NCI-H2171 (cell line): ENCODE measurements at regions not wholly inside any gene's neighbourhood (a gene's known extent, or its start where the extent isn't known, plus 50 kb on each side); places are given as distances from the start of the nearest gene placed in this dataset.
A peak's percentile ranks its signal among the peaks of the same experiment; 100 is the strongest.

Experiments
- DNase-seq: peaks from one replicate; lab custom pipeline; 2025; lab: John Stamatoyannopoulos, UW

DNA sequence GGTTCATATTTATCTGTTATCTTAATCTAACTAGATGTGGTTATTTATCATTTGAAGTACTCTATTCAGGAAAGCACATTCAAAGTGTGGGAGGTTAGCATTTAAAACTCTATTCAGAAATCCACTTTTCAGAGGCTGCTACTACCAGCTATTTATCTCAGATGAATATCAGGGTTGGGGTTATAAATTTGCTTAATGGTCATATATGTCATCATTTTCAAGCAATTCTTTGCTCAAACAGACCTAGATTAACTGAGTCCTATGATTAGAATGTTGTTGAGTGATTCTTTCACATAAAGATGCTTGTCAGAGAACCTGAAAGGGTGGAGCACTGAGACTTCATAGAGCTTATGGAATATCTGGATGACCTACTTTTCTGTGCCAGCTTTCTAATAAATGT lies 436.9 kb upstream of the TGFBR2 start:
- DNase-seq: no peak

DNA sequence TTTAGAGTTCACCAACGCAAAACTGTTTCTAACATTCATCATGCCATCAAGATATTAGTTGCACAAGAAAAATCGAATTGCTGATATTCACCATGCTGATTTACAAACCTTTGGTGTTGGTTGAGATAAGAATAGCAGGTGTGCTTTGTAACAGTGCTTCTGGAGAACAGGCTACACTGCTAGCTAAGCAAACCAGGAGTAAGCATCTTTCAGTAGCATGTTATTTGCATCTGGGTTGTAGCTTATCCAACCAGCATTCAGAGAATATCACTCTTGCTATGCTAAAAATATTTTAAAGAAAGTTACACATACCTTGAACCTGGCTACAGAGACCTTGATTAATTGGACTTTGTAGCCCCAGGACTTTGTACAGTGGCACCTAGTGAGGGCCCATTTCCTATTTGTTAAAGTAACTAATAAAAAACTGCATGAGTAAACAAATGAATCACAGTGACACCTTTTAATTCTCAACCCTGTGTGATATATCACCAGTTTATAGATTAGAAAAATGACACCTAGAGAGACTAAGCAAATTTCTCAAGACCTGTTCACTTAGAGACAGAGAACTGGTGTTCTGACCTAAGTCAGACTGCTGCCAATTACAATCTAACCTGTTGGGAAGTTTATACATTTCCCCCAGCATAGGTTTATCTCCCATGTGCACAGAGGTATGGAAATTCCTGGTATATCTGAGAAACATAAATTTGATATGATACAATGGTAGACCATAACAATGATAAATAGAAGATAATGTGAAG lies 435.5 kb upstream of the TGFBR2 start:
- no peak for DNase-seq

- no peak for DNase-seq
These were observed 432.0 kb upstream of the TGFBR2 start for GRCh38 chr3:30174357-30174756.

DNA sequence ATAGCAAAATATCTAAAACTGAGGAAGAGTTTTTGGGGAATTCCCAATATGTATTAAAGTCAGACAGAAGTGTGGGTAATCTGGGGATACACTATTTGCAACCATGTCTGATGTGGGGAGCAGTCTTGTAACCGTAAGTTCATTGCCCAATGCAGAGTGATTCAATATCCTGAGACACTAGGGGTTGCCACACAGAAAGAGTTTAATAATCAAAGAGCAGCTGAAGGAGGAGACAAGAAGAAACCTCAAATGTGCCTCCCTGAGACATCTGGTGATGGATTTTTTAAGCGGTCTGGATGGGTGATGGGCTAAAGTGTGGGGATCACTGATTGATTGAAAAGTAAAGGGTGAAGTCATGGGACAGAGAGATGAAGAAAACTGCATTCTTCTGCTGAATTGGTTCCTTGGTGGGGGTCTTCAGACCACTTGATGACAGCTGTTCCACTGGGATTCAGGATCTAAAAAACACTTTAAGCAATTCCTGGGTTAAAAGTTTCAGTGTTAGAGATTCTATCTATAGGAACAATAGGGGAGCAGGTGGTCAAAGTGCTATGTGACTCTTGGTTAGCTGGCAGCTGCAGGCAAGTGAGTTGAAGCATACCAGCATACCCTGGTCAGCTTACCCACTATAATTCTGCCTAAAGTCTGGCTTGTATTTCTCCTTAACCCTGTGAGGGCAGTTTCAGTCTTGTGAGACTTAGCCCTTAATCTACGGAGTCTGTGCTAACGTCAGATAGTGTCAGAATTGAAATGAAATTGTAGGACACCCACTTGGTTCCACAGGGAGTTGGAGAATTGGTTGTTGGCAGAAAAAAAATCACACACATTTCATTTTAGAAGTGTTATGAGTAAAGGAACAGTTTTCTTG lies 425.9 kb upstream of the TGFBR2 start:
- DNase-seq: no peak

DNA sequence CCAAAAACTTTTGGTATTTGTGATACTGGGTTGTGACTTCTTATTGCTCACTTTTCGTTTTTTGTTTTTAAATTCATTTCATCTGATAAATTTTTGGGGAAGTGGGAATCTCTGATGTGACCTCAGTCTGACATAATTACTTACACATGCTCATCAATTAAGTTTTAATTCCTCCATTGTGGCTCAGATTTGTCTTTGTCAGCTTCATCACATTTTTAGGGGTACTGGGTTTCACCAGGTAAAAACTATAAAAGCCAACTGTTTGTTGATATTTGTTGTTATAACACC lies 425.3 kb upstream of the TGFBR2 start:
- no peak for DNase-seq

DNA sequence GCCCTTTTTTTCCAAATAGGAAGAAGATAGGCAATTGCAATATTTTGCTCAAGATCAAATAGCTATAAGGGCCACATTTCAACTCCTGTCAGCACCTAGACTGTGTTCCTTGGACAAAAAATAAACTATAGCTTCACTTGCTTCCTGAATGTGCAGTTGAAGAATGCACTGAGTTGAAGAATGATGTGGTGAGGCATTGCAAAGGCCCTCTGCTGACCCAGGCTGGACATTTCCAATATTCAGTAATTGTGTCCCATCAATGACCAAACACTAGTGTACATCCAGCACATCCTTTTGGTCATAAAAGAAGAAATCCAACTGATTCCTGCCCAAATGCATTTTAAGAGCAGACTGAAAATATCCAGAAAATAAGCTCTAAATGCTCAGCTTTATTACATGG lies 424.8 kb upstream of the TGFBR2 start:
- no peak for DNase-seq

GRCh38 chr3:30183421-30183820 lies 423.0 kb upstream of the TGFBR2 start:
- DNase-seq: no peak

DNA sequence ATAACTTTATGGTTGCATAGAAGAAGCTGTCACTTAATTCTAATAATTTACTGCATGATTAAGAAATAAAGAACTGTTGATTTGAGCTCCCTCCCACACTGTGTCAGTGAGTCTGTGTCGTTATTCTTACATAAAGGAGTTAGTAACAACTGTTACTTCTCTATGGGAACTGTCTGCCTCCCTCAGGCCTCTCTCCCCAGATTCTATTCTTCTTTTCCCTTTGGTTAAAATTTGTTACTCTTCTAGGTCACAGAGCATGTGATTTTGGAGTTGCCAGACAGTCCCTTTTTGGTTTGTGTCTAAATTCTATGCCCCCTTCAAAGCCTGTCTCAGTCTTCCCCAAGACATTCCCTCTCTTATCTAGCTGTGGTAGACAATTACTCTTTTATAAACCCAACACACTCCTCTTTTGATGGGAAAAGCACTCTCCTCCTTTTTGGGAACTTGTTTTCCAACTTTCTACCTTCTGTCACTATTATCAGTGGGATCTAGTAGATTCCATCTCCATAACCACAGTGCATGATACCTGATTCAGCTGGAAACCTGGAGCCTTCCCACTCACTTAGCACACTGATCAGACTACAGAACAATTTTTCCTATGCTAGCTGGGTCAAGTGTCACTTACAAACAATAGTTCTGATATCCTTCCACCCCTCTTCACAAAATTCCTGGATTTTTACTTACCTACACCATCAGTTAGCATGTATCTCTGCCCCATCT lies 422.1 kb upstream of the TGFBR2 start:
- no peak for DNase-seq

DNA sequence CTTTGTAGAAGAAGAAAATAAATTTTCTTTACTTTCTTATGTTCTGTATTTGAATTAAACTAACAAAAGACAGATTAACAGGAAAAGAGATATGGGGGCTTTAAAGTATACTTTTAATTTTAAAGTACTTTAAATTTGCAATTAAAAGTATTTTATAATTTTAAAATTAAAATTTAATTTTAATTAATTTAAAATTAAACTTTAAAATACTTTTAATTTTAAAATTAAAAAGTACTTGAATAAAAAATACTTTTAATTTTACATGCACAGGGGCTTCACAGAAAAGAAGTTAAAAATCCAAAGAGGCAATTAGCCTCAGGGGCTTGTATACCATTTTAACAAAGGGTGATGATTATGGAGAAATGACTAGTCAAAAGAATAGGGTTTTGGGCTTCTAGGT lies 420.5 kb upstream of the TGFBR2 start:
- no peak for DNase-seq

GRCh38 chr3:30186741-30187219 lies 419.6 kb upstream of the TGFBR2 start:
- DNase-seq: no peak

DNA sequence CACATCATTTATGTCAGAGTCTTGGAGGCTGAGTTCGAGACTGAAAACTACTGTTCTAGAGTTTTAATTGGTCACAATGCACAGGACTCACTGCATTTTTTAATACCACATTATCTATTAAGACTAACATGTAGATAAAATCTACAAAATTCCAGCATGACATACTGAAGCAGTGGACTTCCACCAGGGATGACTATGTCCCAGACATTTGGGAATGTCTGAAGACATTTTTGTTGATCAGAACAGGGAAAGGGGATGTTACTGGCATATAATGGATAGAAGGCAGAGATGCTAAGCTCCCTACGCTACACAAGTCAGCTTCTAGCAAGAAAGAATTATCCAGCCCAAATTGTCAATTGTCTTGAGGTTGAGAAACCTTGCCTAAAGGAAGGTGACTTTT lies 419.0 kb upstream of the TGFBR2 start:
- DNase-seq: no peak

DNA sequence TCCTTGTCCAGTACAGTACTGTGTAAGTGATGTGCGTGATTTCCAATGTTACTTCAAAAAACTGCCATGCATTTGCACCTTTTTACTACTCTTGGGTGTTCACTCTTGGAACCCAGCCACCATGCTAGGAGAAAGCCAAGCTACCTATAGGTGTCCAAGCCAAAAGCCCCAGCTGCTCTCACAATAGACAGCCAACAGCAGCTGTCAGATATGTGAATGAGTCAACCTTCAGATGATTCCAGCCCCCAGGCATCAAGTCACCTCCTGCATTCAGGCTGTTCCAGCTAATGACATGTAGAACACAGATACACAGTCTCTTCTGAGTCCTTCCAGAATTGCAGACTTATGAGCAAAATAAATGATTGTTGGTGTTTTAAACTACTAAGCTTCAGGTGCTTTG lies 417.7 kb upstream of the TGFBR2 start:
- peak; percentile 47 for DNase-seq

GRCh38 chr3:30189900-30190299 lies 416.5 kb upstream of the TGFBR2 start:
- no peak for DNase-seq

DNA sequence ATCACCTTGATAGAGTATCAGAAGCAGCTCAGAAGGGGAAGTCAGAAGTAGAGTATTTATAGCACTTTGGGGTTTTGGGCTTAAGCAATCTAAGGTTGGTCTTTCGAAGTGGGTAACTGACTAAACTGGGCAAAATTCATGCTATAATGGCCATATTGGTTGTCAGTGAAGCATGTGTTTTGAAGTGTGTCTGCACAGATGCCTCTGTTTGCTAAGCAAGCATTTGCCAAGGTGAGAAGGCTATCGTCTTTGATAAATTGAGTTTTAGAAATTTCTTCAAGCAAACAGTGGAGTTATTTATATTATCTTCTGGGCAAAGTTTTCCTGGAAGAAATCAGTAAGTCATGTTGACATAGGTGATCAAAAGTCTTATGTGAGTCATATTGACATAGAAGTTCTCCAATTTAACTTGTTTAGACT lies 412.8 kb upstream of the TGFBR2 start:
- DNase-seq: peak; percentile 2

DNA sequence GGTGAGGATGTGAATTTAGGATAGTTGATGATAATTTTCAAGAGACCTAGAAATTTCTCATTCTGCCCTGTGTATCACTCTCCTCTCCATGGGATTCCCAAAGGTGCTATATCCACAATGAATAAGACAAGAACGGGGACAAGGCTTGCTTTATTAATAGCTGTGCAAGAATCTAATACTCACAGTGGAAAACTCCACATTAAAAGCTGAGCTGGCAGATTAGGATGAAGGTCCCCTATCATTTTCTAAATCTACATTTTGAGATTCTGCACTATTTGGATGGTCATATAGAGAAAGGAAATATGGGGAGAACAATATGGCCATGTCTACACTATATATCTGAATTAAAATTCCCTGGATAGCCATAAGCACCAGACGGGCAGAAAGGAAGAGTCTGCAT lies 411.0 kb upstream of the TGFBR2 start:
- no peak for DNase-seq

- DNase-seq: no peak
These were observed 408.2 kb upstream of the TGFBR2 start for GRCh38 chr3:30198162-30198561.

- peak; percentile 10 for DNase-seq
These were observed 407.2 kb upstream of the TGFBR2 start for GRCh38 chr3:30199096-30199759.

GRCh38 chr3:30199855-30200254 lies 406.5 kb upstream of the TGFBR2 start:
- no peak for DNase-seq

DNA sequence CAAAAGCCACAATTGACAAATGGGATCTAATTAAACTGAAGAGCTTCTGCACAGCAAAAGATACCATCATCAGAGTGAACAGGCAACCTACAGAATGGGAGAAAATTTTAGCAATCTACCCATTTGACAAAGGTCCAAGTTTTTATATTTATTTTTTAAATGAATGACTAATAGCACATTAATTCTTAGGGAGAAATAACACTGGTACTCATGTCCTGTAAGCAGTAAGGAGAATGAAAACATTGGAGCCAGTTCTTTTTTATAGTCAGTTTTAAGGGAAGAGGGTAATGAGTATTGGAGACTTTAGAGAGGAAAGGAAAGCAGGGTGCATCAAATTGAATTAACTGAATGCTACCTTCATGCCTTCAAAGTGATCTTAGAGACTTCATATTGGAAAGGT lies 404.7 kb upstream of the TGFBR2 start:
- DNase-seq: no peak

DNA sequence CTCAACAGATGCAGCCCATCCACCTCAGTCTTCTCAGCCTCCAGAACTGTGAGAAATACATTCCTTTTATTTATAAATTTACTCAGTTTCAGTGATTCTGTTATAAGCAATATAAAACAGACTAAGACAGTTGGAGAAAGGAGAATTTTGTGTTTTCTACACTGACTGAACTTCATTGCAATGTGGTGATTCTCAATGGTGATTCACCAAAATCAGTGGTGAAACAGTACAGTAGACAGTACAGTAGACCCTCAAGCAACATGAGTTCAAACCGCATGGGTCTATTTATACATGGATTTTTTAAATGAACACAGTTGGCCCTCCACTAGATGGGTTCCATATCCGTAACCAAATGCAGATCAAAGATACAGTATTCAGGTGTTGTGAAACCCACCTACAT lies 403.1 kb upstream of the TGFBR2 start:
- DNase-seq: no peak

- DNase-seq: no peak
These were observed 402.3 kb upstream of the TGFBR2 start for GRCh38 chr3:30204126-30204525.

DNA sequence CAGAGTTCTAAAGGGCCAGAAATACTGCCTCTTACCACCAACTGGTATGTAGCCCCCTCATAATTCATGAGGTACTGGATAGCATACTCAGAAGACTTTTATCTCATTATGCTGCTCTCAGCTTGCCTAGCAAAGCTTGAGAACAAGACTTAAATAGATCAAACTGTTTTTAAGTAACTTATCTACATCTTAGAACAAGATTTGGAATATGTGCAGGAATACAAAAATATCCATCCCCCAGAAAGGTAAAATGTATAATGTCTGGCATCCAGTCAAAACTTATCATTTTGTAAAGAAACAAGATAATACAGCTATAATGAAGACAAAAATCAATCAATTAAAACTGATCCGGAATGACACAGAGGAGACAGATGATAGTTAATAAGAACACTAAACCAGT lies 400.4 kb upstream of the TGFBR2 start:
- DNase-seq: no peak
